ENCODE measurements at regions not wholly inside any gene's neighbourhood (a gene's known extent, or its start where the extent isn't known, plus 50 kb on each side); places are given as distances from the start of the nearest gene placed in this dataset.

GRCh38 chr5:96036301-96036700 lies 74.7 kb upstream of the ELL2 start:
- intact Hi-C loops (cut with DNase I) = no loop called here
- no peak for DNase-seq (ENCODE audit: low spot score)

GRCh38 chr5:96035796-96036195 lies 74.1 kb upstream of the ELL2 start:
- DNase-seq (ENCODE audit: low spot score) = no peak

GRCh38 chr5:96033116-96033515 lies 71.5 kb upstream of the ELL2 start:
- no peak for DNase-seq (ENCODE audit: low spot score)
- intact Hi-C loops (cut with DNase I) = no loop called here

More at GRCh38 chr5:96035796-96036195, 74.1 kb upstream of the ELL2 start:
- intact Hi-C loops (cut with DNase I) = no loop called here

GRCh38 chr5:96031811-96032261 lies 70.2 kb upstream of the ELL2 start:
- intact Hi-C loops (cut with DNase I) = no loop called here
- no peak for DNase-seq (ENCODE audit: low spot score)

- intact Hi-C loops (cut with DNase I) = no loop called here
- DNase-seq (ENCODE audit: low spot score) = no peak
Measured at GRCh38 chr5:96031180-96031579, 69.5 kb upstream of the ELL2 start.

- no peak for DNase-seq (ENCODE audit: low spot score)
- intact Hi-C loops (cut with DNase I) = no loop called here
Measured at GRCh38 chr5:96026406-96027041, 64.9 kb upstream of the ELL2 start.

GRCh38 chr5:96024683-96025475 lies 63.2 kb upstream of the ELL2 start:
- intact Hi-C loops (cut with DNase I) = no loop called here
- DNase-seq (ENCODE audit: low spot score) = no peak

GRCh38 chr5:96023518-96023917 lies 61.9 kb upstream of the ELL2 start:
- no peak for DNase-seq (ENCODE audit: low spot score)
- intact Hi-C loops (cut with DNase I) = no loop called here

GRCh38 chr5:96022971-96023370 lies 61.3 kb upstream of the ELL2 start:
- no peak for DNase-seq (ENCODE audit: low spot score)
- intact Hi-C loops (cut with DNase I) = no loop called here

GRCh38 chr5:96017951-96018350 lies 56.3 kb upstream of the ELL2 start:
- intact Hi-C loops (cut with DNase I) = no loop called here

GRCh38 chr5:96016216-96016615 lies 54.6 kb upstream of the ELL2 start:
- no peak for DNase-seq (ENCODE audit: low spot score)
- intact Hi-C loops (cut with DNase I) = no loop called here

More at GRCh38 chr5:96017951-96018350, 56.3 kb upstream of the ELL2 start:
- no peak for DNase-seq (ENCODE audit: low spot score)

GRCh38 chr5:96015709-96016108 lies 54.1 kb upstream of the ELL2 start:
- intact Hi-C loops (cut with DNase I) = no loop called here
- DNase-seq (ENCODE audit: low spot score) = no peak

GRCh38 chr5:96014395-96014794 lies 52.7 kb upstream of the ELL2 start:
- DNase-seq (ENCODE audit: low spot score) = no peak
- intact Hi-C loops (cut with DNase I) = no loop called here

GRCh38 chr5:96013254-96013653 lies 51.6 kb upstream of the ELL2 start:
- intact Hi-C loops (cut with DNase I) = no loop called here
- DNase-seq (ENCODE audit: low spot score) = no peak

- intact Hi-C loops (cut with DNase I) = no loop called here
- DNase-seq (ENCODE audit: low spot score) = no peak
Measured at GRCh38 chr5:96012399-96012798, 50.7 kb upstream of the ELL2 start.

Small RNA genes in the stretch of these regions (microRNA-seq; reads per million reads assigned to microRNA genes)
- gene MIR583 (ENCODE audit: borderline microRNAs expressed in 2 of 2) = 0 to 0.26 reads per million in 2 donors
